H9 (cell line): ENCODE measurements at regions not wholly inside any gene's neighbourhood (a gene's known extent, or its start where the extent isn't known, plus 50 kb on each side); places are given as distances from the start of the nearest gene placed in this dataset.

Experiments
- DNase-seq: peaks from one replicate; pipeline ENCODE4 v3.0.0-alpha.2; 2017
- H2AFZ ChIP-seq: one replicate; pipeline ENCODE4 v1.6.1; 2013; ENCODE audit warnings: mild to moderate bottlenecking, low read length, control low read depth, moderate library complexity
- H2AK5ac ChIP-seq: 2 replicates; pipeline ENCODE4 v1.6.1; 2013; ENCODE audit warnings: low read length, control low read depth, mixed read lengths; ENCODE audit not compliant: insufficient read length
- H2BK120ac ChIP-seq: one replicate; pipeline ENCODE4 v1.6.1; 2013; ENCODE audit warnings: low read depth, mild to moderate bottlenecking, low read length, control low read depth, inconsistent platforms; ENCODE audit not compliant: poor library complexity, severe bottlenecking
- H2BK12ac ChIP-seq: 2 replicates; pipeline ENCODE4 v1.6.1; 2013; ENCODE audit warnings: low read length, control low read depth, mixed read lengths, low read depth; ENCODE audit not compliant: insufficient read length
- H2BK15ac ChIP-seq: 2 replicates; pipeline ENCODE4 v1.6.1; 2013; ENCODE audit warnings: low read depth, low read length, control low read depth
- H2BK20ac ChIP-seq: one replicate; pipeline ENCODE4 v1.6.1; 2013; ENCODE audit warnings: low read depth, mild to moderate bottlenecking, low read length, control low read depth, inconsistent platforms; ENCODE audit not compliant: poor library complexity, severe bottlenecking
- H2BK5ac ChIP-seq: 2 replicates; pipeline ENCODE4 v1.6.1; 2013; ENCODE audit warnings: low read length, control low read depth, mixed read lengths; ENCODE audit not compliant: insufficient read length
- H3K14ac ChIP-seq: 2 replicates; pipeline ENCODE4 v1.6.1; 2013; ENCODE audit warnings: low read length, control low read depth; ENCODE audit not compliant: insufficient read depth
- H3K18ac ChIP-seq: 2 replicates; pipeline ENCODE4 v1.6.1; 2013; ENCODE audit warnings: low read depth, mild to moderate bottlenecking, mixed read lengths, low read length, control low read depth; ENCODE audit not compliant: insufficient read length
- H3K23ac ChIP-seq: 2 replicates; pipeline ENCODE4 v1.6.1; 2013; ENCODE audit warnings: low read length, control low read depth, mixed read lengths, low read depth; ENCODE audit not compliant: insufficient read length
- H3K23me2 ChIP-seq: 2 replicates; pipeline ENCODE4 v1.6.1; 2013; ENCODE audit warnings: low read depth, mild to moderate bottlenecking, mixed read lengths, low read length, control low read depth; ENCODE audit not compliant: insufficient read length, poor library complexity, severe bottlenecking
- H3K27ac ChIP-seq: 2 replicates; pipeline ENCODE4 v1.5.1; 2013; ENCODE audit warnings: low read length, control low read depth, mixed read lengths, low read depth; ENCODE audit not compliant: insufficient read length
- H3K27me3 ChIP-seq: 2 replicates; pipeline ENCODE4 v1.6.1; 2013; ENCODE audit warnings: low read length, control low read depth, inconsistent platforms; ENCODE audit not compliant: insufficient read depth
- H3K4ac ChIP-seq: 2 replicates; pipeline ENCODE4 v1.6.1; 2013; ENCODE audit warnings: low read depth, mild to moderate bottlenecking, control low read depth, inconsistent platforms, low read length, moderate library complexity
- H3K4me1 ChIP-seq: 2 replicates; pipeline ENCODE4 v1.6.1; 2013; ENCODE audit warnings: low read length, control low read depth, inconsistent platforms; ENCODE audit not compliant: insufficient read depth
- H3K4me2 ChIP-seq: 2 replicates; pipeline ENCODE4 v1.6.1; 2013; ENCODE audit warnings: low read length, control low read depth, mixed read lengths; ENCODE audit not compliant: insufficient read length, insufficient read depth
- H3K56ac ChIP-seq: 2 replicates; pipeline ENCODE4 v1.6.1; 2013; ENCODE audit warnings: low read depth, mild to moderate bottlenecking, mixed read lengths, low read length, control low read depth; ENCODE audit not compliant: insufficient read length
- H3K79me1 ChIP-seq: 2 replicates; pipeline ENCODE4 v1.6.1; 2013; ENCODE audit warnings: low read depth, mild to moderate bottlenecking, moderate library complexity, low read length, control low read depth, inconsistent platforms; ENCODE audit not compliant: insufficient read depth, poor library complexity, severe bottlenecking
- H3K79me2 ChIP-seq: 2 replicates; pipeline ENCODE4 v1.6.1; 2013; ENCODE audit warnings: low read length, control low read depth, inconsistent platforms; ENCODE audit not compliant: insufficient read depth
- H3K9ac ChIP-seq: 2 replicates; pipeline ENCODE4 v1.6.1; 2013; ENCODE audit warnings: low read length, control low read depth, mixed read lengths; ENCODE audit not compliant: insufficient read length; ENCODE audit errors: extremely low read depth
- H3K9me3 ChIP-seq: one replicate; pipeline ENCODE4 v1.6.1; 2013; ENCODE audit warnings: low read depth, low read length, inconsistent platforms; ENCODE audit not compliant: control insufficient read depth
- H3T11ph ChIP-seq: one replicate; pipeline ENCODE4 v1.6.1; 2013; ENCODE audit warnings: mild to moderate bottlenecking, low read length, control low read depth, inconsistent platforms
- H4K20me1 ChIP-seq: one replicate; pipeline ENCODE4 v1.6.1; 2013; ENCODE audit not compliant: control insufficient read depth, insufficient read length, insufficient read depth
- H4K5ac ChIP-seq: 2 replicates; pipeline ENCODE4 v1.6.1; 2013; ENCODE audit warnings: low read depth, mild to moderate bottlenecking, mixed read lengths, low read length, control low read depth; ENCODE audit not compliant: insufficient read length
- H4K8ac ChIP-seq: replicated peaks from 2 replicates; pipeline ENCODE4 v1.6.1; 2013; ENCODE audit warnings: low read length, control low read depth, mixed read lengths, low read depth; ENCODE audit not compliant: insufficient read length
- H4K91ac ChIP-seq: 2 replicates; pipeline ENCODE4 v1.6.1; 2013; ENCODE audit warnings: low read depth, mild to moderate bottlenecking, moderate library complexity, mixed read lengths, low read length, control low read depth; ENCODE audit not compliant: insufficient read length
- H3K27ac Mint-ChIP-seq, 3 experiments: 2 replicates in 2 of 3; 3 replicates in 1 of 3; pipeline ENCODE4 v1.8.0; 2020 to 2021; ENCODE audit warnings: mixed read lengths in 3 of 3, mild to moderate bottlenecking in 1 of 3, moderate library complexity in 1 of 3
- H3K27me3 Mint-ChIP-seq: 2 replicates; pipeline ENCODE4 v1.8.0; 2021; ENCODE audit warnings: low read depth, mild to moderate bottlenecking, moderate library complexity, mixed read lengths
- H3K36me3 Mint-ChIP-seq, 3 experiments: 2 replicates in 2 of 3; 3 replicates in 1 of 3; pipeline ENCODE4 v1.8.0; 2020 to 2021; ENCODE audit warnings: low read depth in 3 of 3, mixed read lengths in 3 of 3; ENCODE audit not compliant: insufficient read depth in 1 of 3
- H3K4me1 Mint-ChIP-seq, 2 experiments: 2 replicates each; pipeline ENCODE4 v1.8.0; 2020; ENCODE audit warnings: mixed read lengths in 2 of 2
- H3K4me3 Mint-ChIP-seq, 2 experiments: 2 replicates in 1 of 2; 3 replicates in 1 of 2; pipeline ENCODE4 v1.8.0; 2020 to 2021; ENCODE audit warnings: mild to moderate bottlenecking in 2 of 2, mixed read lengths in 2 of 2, moderate library complexity in 1 of 2
- H3K9me3 Mint-ChIP-seq, 2 experiments: 2 replicates in 1 of 2; 3 replicates in 1 of 2; pipeline ENCODE4 v1.8.0; 2020; ENCODE audit warnings: mild to moderate bottlenecking in 2 of 2, mixed read lengths in 2 of 2, moderate library complexity in 1 of 2
- WGBS: extraction: QIAGEN DNeasy Blood & Tissue Kit; methylation state at CpG from one replicate; pipeline ENCODE4 v1.1.7; 2013; ENCODE audit warnings: missing lambda C conversion rate, low lambda C conversion rate, mixed read lengths; ENCODE audit not compliant: insufficient read length; ENCODE audit errors: extremely low coverage; 5-methylcytosine and 5-hydroxymethylcytosine counted together
- TF ChIP-seq, protein P1 (sequence below): fragments of 200-600 bp; sonication (generic); conservative IDR thresholded peaks from 3 replicates; pipeline ENCODE4 v1.8.0; 2021; ENCODE audit warnings: antibody characterized with exemption, mild to moderate bottlenecking

DNA sequence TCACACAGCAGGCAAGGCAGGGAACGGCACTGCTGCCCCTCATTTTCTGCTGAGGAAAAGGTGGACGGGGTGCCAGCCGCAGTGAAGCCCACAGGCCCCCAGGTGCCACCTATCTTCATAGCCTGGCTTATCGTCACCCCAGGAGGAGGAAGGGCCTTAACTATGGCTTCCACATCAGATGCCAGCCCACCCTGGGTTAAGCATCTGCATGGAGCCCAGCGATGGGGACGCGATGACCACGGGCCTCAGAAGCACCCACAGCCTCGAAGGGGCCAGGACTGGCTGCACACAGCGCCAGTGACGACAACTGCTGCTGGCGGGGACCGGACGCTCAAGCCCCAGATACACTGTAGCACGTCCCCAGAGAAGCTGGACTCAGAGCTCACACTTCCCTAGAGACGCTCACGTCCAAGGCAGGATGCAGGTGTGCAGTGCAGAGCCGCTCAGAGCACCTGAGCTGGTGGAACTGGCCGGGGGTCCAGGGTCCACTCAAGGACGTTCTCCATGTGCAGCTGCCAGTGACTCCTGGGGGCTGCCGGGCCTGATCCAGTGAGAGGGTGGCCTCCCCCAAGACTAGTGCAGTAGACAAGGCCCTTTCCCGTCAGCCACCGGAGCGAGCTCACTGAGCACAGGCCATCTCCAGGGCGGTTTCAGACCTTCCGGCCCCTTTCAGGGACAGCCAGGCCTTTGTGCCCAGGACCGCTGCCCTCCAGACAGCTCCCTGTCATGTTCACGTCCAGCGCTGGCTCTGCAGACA lies 83.0 kb downstream of the YTHDF1 start:
- Histone ChIP-seq H3K14ac (no peak overlapping the region), H2AFZ (no peak overlapping the region), H4K91ac (no peak overlapping the region), H2BK5ac (no peak overlapping the region), H3K9me3 (no peaks in the 10 kb centered on the region), H3K23me2 (no peaks in the 10 kb centered on the region), H4K5ac (no peak overlapping the region), H3K9ac (no peak overlapping the region), H3K18ac (no peak overlapping the region), H2BK120ac (no peak overlapping the region), H3K27ac (no peak overlapping the region), H3K4ac (no peak overlapping the region), H3K27me3 (no peaks in the 10 kb centered on the region; the same call in 1 of the 2 replicates), H2AK5ac (no peak overlapping the region), H3K23ac (no peak overlapping the region), H4K8ac (no peak overlapping the region), H4K20me1 (no peaks in the 10 kb centered on the region), H3T11ph (no peak overlapping the region), H3K79me2 (no peaks in the 10 kb centered on the region), H3K56ac (no peak overlapping the region), H2BK20ac (no peak overlapping the region), H3K79me1 (no peaks in the 10 kb centered on the region), H3K4me2 (no peak overlapping the region), H3K4me1 (peaks cover 4% of the 10 kb centered on the region; the same call in 1 of the 2 replicates), H2BK12ac (no peak overlapping the region), H2BK15ac (no peak overlapping the region)
- H3K36me3 Mint-ChIP-seq = no peaks in the 10 kb centered on the region
- no CpG with 5 or more reads among the region's 29 CpGs for WGBS
- TF ChIP-seq, protein P1, sequence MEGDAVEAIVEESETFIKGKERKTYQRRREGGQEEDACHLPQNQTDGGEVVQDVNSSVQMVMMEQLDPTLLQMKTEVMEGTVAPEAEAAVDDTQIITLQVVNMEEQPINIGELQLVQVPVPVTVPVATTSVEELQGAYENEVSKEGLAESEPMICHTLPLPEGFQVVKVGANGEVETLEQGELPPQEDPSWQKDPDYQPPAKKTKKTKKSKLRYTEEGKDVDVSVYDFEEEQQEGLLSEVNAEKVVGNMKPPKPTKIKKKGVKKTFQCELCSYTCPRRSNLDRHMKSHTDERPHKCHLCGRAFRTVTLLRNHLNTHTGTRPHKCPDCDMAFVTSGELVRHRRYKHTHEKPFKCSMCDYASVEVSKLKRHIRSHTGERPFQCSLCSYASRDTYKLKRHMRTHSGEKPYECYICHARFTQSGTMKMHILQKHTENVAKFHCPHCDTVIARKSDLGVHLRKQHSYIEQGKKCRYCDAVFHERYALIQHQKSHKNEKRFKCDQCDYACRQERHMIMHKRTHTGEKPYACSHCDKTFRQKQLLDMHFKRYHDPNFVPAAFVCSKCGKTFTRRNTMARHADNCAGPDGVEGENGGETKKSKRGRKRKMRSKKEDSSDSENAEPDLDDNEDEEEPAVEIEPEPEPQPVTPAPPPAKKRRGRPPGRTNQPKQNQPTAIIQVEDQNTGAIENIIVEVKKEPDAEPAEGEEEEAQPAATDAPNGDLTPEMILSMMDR = no peak
- H3K27me3 Mint-ChIP-seq = peaks cover 17% of the 10 kb centered on the region
- H3K9me3 Mint-ChIP-seq = no peaks in the 10 kb centered on the region
- peak; percentile 26 for DNase-seq
- peaks cover 10 to 13% of the 10 kb centered on the region in 2 experiments for H3K4me1 Mint-ChIP-seq
- H3K4me3 Mint-ChIP-seq = no peak overlapping the region
- no peak overlapping the region for H3K27ac Mint-ChIP-seq
